ENCODE measurements at regions not wholly inside any gene's neighbourhood (a gene's known extent, or its start where the extent isn't known, plus 50 kb on each side); places are given as distances from the start of the nearest gene placed in this dataset.

DNA sequence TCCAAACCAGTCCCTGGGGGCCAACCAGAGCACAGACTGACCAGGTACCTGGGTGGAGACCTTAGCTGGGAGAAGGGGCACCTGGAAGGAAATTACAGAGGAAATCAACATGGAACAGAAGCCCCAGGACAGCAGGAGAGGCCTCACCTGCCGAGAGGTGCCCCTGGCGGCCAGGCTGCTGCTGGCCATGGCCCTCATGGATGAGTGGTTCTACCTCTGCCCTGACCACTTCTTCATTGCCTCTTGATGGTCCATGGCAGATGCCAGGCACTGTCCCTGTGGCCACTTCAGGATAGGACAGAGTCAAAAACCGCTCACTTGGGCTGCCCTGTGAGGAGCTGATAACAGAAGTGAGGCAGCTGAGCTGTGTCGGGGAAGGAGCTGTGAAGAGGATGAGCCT lies 73.1 kb upstream of the GNG2 start:
- peaks cover 17% of the 10 kb centered on the region for H3K9me3 Mint-ChIP-seq
- no peak for TF ChIP-seq CTCF (IDR thresholded peaks at IDR 0.05)
- DNase-seq = no peak
- H3K27ac Mint-ChIP-seq = no peak overlapping the region
- peaks cover 15% of the 10 kb centered on the region for H3K4me1 Mint-ChIP-seq (ENCODE audit: low read depth)
- peaks cover 50% of the 10 kb centered on the region for H3K27me3 Mint-ChIP-seq (ENCODE audit: insufficient read depth)
- H3K36me3 Mint-ChIP-seq (ENCODE audit: low read depth) = peaks cover 26% of the 10 kb centered on the region
- no peak overlapping the region for H3K4me3 Mint-ChIP-seq

DNA sequence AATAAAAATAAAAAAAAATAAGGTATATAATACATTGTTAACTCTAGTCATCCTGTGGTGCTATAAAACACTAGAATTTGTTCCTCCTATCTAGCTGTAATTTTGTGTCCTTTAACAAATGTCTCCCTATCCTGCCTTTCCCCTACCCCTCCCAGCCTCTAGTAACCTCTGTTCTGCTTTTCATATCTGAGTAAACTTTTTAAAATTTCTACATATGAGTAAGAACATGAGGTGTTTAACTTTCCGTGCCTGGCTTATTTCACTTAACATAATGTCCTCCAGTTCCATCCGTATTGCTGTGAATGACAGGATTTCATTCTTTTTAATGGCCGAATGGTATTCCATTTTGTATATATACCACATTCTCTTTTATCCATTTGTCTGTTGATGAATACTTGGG lies 71.3 kb upstream of the GNG2 start:
- Mint-ChIP-seq H3K27me3 (ENCODE audit: insufficient read depth) (peaks cover 50% of the 10 kb centered on the region), H3K27ac (no peak overlapping the region), H3K4me1 (ENCODE audit: low read depth) (peaks cover 5% of the 10 kb centered on the region), H3K4me3 (no peak overlapping the region), H3K36me3 (ENCODE audit: low read depth) (peaks cover 26% of the 10 kb centered on the region), H3K9me3 (peaks cover 17% of the 10 kb centered on the region)
- DNase-seq = no peak
- TF ChIP-seq CTCF (IDR thresholded peaks at IDR 0.05) = no peak

- TF ChIP-seq CTCF (IDR thresholded peaks at IDR 0.05) = no peak
- Mint-ChIP-seq H3K4me1 (ENCODE audit: low read depth) (no peaks in the 10 kb centered on the region; the same call in 1 of the 2 replicates), H3K27ac (no peak overlapping the region), H3K27me3 (ENCODE audit: insufficient read depth) (peaks cover 49% of the 10 kb centered on the region), H3K9me3 (peaks cover 17% of the 10 kb centered on the region), H3K4me3 (no peak overlapping the region), H3K36me3 (ENCODE audit: low read depth) (peaks cover 26% of the 10 kb centered on the region)
- no peak for DNase-seq
These were observed 70.8 kb upstream of the GNG2 start for GRCh38 chr14:51789596-51789995.

- no peak for DNase-seq
- TF ChIP-seq CTCF (IDR thresholded peaks at IDR 0.05) = no peak
- no peak overlapping the region for H3K27ac Mint-ChIP-seq
- H3K36me3 Mint-ChIP-seq (ENCODE audit: low read depth) = no peaks in the 10 kb centered on the region
- H3K4me3 Mint-ChIP-seq = no peak overlapping the region
- H3K9me3 Mint-ChIP-seq = no peaks in the 10 kb centered on the region
- peaks cover 26% of the 10 kb centered on the region for H3K27me3 Mint-ChIP-seq (ENCODE audit: insufficient read depth)
- H3K4me1 Mint-ChIP-seq (ENCODE audit: low read depth) = no peaks in the 10 kb centered on the region
These were observed 67.6 kb upstream of the GNG2 start for GRCh38 chr14:51792809-51793208.

DNA sequence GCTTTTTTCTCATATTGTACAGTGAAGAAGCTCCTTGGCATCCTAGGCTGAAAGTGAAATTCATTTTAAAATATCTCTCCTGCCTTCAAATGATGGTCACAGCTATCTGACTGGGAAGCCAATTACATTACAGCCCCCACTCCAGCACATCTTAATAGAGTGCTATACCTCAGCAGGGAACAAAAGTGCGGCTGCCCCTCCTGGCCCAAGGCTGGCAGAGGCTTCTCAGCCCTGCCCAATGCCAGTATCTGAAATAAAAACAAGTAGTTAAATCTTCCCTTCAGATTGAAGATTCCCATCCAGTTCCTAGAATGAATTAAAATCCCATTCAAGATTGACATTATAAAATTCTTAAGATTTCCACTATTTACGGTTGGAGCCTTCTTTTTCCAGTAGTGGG lies 54.9 kb upstream of the GNG2 start:
- 0 out of 2 replicates have a peak, but pooled peaks cover 9% of the 10 kb centered on the region for H3K36me3 Mint-ChIP-seq (ENCODE audit: low read depth)
- H3K4me1 Mint-ChIP-seq (ENCODE audit: low read depth) = no peaks in the 10 kb centered on the region
- H3K27me3 Mint-ChIP-seq (ENCODE audit: insufficient read depth) = peaks cover 30% of the 10 kb centered on the region; the same call in 1 of the 2 replicates
- no peak for DNase-seq
- H3K27ac Mint-ChIP-seq = no peak overlapping the region
- peaks cover 7% of the 10 kb centered on the region for H3K9me3 Mint-ChIP-seq
- TF ChIP-seq CTCF (IDR thresholded peaks at IDR 0.05) = peak; percentile 28; the same call in 1 of the 2 replicates
- no peak overlapping the region for H3K4me3 Mint-ChIP-seq

Data from HFFc6 (cell line).